Superior temporal gyrus (tissue), 1 donor: ENCODE measurements at regions not wholly inside any gene's neighbourhood (a gene's known extent, or its start where the extent isn't known, plus 50 kb on each side); places are given as distances from the start of the nearest gene placed in this dataset.
"Not testable (repeated sequence)": the region's sequence is repeated elsewhere in the genome, so short reads cannot be mapped to it uniquely, and the experiment has no call there.

Source experiments
- DNase-seq: peaks from one replicate; pipeline ENCODE4 v3.0.0-alpha.2; 2016; ENCODE audit errors: extremely low spot score

DNA sequence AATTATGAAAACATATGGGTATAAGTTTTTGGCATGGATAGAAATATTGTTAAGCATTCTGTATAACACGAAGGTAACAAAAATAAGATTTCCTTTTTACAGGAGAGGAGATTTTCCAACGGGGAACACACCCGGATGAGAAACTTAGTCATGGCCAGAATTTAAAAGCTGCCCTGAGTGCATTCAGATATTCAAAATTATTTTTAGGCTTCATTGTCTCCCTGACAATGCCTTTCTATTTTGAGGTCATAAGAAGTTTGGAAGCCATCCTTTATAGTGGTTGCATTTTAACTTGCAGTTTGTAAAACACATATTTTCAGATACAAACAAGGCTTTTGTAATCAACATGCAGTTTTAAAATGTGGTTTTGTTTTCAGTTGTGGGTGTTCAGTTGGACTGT is 357.5 kb upstream of the FAM47C start:
- DNase-seq: no peak

DNA sequence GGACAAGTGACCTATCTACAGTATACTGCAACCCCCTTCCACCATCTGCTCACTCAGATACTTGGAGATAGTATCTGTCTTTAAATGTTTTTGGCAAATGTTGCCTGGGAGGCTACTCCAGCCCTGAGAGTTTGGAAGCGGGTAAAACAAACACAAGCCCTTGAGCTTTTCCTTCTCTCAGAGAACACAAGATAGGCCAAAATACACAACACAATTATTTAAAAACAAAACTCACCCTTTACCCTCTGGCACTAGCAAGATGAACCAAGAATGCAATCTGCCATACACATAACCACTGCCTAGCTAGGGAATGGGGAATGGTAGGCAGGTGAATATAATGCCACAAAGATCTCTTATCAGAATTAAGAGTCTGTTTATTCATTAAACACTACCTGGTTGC is 324.7 kb upstream of the FAM47C start:
- DNase-seq: no peak

DNA sequence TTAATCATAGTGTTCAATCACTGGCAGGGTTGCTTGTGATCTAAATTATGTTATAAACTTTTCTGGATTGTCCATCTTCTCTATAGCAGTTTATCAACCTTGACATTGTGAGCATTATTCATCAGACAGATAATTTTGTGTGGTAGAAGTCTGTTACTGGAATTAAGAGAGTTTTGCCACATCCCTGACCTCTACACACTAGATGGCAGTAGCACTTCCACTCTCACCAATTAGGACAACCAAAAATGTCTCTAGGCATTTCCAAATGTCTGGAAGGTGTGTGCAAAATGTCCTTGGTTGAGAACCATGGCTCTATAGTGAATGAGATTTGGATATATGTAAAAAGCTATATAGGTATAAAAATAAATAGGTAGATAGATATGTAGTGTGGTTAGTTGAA is 324.1 kb upstream of the FAM47C start:
- DNase-seq: no peak

DNA sequence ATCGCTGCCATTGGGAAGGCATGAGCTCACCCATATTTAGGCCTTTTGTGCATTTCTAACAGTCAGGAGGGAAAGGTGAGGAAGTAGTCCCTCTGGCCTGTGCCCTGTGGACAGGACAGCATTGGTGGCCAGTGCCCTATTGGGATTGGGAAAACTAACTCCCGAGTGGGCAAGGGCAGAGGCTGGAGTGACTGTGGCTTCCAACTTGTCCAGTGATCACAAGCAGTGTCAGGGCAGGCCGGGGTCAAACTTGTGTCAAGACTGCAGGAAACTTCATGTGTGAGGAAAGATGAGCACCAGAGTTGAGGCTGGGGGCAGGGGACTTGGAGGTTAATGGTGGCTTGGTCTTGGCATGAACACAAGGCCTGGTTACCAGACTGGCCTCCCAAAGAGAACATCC is 286.2 kb upstream of the FAM47C start:
- no peak for DNase-seq

DNA sequence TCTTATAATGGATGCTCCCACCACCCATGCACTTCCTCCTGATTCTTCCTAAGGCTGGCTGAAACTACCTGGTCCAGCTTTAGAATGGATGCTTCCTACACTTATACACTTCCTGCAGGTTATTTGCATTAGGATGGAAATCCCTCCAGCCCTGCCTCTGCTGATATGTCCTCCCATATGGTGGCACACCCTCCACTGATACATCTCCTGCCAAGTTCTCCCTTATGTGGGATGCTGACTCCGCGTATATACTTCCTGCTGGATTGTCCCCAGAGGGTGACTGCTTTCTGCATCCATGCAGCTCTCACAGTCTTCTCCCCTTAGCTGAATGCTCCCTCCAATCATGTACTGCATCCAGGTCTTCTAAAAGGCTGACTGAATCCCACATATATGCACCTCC is 254.6 kb upstream of the FAM47C start:
- DNase-seq: peak; percentile 7

DNA sequence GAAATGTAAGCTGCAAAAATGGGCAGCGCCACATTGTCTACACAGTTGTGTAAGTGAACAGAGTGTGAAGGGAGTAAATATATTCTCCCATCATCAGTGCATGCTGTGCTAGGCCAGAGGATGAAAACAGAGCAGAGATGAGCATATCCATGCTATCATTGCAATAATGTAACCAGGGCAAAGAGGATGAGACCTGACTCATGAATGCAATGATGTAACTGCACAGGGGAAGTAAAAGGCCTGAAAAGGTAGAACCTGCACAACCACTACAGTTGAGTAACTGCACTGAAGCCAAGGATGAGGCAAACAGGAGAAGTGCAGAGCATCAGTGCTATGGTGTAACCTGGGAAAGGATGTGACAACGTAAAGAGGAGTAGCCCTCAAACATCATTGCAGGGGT is 220.4 kb upstream of the FAM47C start:
- no peak for DNase-seq

DNA sequence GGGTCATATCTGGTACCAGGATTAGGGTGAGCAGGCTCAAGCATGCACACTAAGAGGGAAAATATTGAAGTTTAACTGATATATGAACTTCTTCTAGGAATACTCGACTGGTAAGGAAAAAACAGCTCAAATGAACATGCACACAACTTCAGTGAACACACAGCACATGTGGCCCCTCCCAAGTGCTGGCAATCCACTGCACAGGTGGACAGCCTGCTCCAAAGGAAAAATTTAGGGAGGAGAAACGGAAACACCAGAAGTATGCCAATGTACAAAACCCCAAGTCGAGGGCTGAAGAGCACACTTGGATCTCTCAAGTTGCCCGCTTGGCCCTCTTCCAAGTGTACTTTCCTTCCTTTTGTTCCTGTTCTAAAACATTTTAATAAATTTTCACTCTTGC is 205.0 kb upstream of the FAM47C start:
- DNase-seq: no peak

DNA sequence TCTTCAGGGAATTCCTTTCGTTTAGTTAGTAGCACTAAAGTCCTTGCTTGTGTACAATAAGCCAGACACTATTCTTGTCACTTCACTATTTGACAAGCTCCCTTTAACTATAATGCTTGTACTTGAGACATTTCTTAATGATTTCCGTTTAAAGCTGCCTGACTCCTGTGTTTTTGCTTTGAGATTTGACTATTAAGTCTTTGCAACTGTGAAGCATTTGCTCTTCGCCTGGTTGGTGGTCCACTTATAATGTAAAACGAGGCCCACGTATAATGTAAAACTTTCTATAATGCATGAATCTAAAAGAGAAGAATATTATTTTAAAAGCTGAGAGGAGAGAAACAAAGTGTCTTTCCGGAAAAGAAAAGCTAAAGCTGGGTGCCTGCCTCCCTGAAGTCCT is 204.1 kb upstream of the FAM47C start:
- DNase-seq: no peak

DNA sequence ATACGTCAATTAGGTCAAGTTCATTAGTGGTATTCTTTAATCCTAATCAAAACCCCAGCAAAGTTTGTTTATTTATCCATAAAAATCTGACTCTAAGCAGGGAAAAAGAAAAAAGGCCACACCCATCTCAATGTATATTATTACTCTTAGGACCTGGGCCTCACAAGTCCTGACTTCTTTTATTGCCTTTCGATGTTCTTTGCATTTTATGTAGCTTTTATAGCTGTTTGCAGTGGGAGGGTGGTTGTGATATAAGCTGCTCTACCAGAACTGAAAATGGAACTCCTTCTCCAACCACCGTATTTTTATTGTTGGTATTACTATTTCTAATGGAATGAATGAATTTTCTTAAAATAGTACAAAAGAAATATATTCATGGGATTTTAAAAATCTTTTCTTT is 163.3 kb upstream of the FAM47C start:
- no peak for DNase-seq

DNA sequence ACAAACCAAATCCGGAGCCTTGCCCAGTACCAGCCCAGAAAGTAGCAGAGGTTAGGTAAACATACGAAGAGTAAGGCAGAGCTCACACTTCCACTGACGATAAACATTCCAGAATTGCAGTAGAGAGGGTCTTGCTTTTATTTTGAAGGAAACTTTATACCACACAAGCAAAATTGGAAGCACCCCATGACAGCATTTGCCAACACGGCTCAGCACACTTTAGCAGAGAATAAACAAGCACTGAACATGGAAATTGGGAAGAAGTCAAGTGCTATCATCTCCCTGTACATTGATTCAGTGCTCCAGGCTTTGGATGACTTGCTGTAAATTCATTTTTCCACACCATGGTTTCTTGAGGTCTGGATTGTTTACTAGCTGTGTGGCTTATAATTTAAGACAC is 160.7 kb upstream of the FAM47C start:
- DNase-seq: no peak

DNA sequence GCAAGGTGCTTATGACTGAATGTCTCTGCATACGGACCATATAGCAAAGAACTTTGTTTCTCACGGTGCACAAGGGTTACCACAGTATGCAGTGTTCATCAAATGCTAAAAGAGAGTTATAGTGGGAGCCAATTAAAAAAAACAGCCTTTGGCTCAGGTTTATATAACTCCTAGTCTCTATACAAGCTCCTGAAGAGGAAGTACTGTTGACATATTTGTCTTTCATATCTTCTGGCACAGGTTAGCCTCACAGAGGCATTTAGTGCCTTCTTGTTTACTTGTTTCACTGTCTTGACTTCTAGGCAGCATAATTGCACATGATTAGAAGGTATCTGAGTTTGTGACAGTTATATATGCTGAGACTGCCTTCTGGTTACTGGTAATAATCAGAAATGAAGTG is 158.8 kb upstream of the FAM47C start:
- DNase-seq: no peak

DNA sequence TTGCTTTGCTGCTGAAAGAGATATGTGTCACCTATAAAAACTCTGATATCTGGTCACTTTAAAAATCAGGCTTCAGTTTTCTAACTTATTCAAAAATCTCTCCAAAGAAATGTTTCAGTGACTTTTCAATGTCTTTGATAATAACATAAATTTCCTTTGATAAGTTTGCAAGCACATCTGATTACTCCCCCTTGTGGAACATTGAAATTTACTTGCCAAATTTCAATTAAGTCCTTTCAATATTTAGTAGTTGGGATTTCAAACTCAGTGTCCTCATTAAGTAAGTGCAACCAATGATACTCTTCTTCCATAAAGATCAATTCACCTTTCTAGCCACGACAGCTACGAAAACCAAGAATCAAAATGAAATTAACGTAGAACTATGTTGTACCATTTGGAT is 151.3 kb upstream of the FAM47C start:
- DNase-seq: no peak

DNA sequence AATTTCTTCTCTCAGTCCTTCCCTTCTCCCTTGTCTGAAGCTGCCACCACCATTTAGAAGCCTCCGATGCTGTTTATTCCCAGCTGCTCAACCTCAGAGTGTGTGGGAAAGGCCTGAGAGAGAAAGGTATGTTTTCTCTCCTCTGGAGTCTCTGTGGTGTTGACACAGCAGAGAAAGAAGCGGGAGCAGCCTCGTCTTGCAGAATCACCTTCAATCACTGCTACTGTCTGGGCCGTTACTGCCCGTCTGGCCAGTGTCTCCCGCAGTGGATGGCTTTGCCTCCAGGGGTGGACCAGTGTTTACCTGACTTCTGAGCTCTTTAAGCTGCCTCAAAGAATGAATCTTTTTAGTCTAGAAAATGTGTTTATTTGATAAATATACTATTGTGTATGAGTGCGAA is 148.9 kb upstream of the FAM47C start:
- no peak for DNase-seq

DNA sequence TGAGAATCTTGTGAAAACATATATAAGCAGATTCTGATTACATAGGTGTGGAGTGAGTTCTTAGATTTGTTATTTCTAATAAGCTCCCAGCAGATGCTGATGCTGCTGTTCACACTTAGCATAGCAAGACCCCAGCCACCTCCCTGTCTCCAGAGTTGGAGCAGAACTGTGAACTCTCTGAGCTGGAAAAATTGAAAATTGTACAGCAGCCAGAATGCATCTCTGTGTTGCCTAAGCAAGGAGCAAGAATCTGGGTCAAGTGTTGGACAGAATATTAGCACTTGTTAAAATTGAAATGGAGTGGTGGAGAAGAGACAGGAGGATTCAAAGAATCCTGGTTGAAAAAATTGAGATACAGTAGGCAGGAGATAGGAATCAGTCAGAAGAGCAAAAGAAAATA is 146.6 kb upstream of the FAM47C start:
- no peak for DNase-seq

DNA sequence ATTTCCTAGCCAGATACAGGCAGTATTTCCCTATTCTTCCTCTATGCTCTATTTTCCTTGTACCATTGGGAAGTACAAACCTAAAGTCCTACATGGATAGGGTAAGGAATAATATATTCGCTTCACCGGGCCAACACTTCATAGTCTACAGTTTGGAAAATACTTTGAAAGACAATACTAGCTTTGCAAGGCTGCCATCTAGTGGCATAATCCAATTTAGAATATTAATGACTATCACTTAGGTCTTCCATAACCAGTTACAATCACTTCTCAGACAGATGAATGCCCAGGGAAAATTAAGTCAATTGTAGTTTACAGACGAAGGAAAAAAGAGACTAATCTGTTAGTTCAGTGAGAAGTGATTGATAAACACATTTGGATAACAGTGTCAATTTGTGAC is 141.0 kb upstream of the FAM47C start:
- DNase-seq: peak; percentile 80

DNA sequence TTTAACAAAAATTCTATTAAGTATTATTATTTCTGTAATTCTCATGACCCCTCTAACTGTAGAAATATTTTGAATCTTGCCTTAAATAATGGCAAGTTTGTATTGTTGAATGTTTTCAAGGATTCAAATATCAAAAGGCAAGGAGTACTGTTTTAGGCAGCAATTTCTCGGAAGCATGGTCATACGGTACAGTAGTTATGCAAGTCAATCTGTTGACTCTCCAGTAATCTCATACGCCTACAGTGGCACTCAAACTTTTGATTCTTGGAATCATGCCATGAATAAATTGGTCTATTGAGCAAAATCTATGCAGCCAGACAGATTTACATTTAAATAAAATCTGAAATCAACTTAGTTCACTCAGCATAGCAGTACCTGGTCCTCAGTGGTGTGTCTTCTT is 139.6 kb upstream of the FAM47C start:
- DNase-seq: no peak

DNA sequence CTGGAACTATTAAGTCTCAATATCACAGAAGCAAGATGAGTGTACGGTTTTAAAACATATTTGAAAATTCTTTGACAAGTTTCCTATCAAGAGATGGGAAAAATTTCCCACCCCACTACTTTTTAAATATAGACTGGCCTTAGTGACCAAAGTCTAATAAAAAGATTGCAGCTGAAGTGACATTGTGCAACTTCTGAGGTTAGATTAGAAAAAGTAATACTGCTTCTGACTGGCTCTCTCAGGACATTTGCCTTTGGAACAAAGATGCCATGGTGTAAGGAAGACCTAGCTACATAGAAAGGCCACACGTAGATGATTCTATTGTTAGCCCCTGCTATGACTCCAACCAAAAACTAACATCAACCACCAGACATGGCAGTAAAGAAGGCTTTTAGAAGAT is 138.7 kb upstream of the FAM47C start:
- no peak for DNase-seq

DNA sequence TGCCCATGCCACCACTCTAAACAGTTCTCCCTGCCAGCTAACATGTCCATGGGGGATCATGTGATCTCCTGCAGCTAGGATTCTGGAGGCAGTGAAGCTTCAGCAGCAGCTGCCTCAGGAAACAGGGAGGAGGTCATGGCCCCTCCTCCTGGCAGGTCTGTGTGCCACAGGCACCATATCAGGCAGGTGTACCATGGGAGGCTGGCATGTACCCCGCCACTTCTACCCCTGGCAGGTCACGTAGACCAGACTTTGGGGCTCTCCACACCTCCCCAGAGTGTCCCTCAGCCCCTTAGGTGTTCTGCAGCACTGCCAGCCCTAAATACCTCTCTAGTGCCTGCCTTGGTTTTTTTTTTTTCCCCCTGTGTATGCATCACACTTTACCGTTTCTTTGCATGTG is 110.5 kb upstream of the FAM47C start:
- DNase-seq: no peak

DNA sequence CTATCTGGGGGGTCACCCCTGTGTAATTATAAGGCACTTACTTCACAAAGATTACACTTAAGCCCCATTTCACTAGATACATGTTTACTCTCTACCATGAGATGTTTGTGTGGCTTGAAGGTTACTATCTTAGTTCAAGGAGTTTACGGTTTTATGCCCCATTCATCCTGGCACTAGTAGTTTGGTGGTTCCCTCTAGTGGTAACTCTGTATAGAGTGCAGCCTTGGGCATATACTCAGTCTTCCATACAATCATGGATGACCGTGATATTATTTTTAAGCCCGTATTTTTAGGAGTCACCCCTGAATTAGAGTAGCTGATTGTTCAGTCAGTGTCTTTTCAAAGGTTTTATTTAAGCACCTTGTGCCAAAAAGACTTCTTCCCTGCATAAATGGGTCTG is 109.9 kb upstream of the FAM47C start:
- DNase-seq: no peak

DNA sequence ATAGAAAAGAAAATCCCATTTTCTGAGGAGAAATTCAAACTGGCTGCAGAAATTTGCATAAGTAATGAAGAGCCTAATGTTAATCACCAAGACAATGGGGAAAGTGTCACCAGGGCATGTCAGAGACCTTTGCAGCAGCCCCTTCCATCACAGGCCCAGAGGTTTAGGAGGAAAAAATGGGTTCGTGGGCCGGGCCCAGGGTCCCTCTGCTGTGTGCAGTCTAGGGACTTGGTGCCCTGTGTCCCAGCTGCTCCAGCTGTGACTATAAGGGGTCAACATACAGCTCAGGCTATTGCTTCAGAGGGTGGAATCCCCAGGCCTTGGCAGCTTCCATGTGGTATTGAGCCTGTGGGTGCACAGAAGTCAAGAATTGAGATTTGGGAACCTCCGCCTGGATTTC is 103.6 kb upstream of the FAM47C start:
- DNase-seq: not testable (repeated sequence)

DNA sequence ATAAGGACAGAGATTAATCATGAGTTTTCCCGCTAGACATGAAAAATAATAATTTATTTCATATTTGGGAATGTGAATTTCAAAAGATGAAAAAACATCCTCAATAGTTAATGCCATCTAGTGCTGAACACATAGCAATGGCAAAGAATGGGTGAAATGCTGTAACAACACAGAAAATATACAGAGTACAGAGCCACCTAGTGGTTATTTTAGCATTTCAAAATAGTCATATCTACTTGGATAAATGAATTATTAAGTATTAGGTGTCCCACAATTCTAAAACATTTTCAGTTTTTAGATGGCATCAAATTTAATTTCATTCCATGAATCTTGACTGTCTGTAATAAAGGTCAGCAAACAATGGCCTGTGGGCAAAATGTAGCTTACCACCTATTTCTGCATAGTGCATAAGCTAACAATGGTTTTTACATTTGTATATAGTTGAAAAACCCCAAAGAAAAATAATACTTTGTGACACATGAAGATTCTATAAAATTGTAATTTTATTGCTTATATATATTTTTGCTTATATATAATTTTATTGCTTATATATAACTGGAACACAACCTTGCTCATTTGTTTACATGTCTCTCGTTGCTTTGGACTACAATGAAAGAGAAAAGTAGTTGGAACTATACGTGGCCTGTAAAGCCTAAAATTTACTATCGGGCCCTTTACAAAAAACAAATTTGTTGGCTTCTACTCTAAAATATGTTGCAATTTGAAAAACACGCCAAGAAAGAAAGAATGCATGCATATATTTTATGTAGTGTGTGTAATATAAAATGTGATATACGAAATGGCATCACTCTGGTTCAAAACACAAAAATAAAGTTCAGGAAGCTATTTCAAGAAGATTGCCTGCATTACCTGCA is 99.1 kb upstream of the FAM47C start:
- DNase-seq: peak; percentile 63

DNA sequence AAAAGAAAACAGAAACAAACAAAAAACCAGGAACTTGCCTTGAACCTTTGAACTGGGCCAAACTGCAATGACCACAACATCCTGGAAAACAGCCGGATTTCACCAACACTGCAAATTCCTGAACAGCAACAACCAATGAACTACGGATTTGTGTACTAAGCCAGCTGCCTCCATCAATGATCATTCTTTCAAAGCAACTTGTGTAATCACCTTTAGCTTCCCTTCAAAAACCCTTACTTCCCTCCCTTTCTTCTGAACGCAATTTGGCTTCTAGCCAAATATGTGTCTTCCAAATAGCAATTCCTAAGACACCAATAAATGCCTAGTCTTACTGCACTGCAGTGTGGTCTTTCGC is 98.5 kb upstream of the FAM47C start:
- no peak for DNase-seq

DNA sequence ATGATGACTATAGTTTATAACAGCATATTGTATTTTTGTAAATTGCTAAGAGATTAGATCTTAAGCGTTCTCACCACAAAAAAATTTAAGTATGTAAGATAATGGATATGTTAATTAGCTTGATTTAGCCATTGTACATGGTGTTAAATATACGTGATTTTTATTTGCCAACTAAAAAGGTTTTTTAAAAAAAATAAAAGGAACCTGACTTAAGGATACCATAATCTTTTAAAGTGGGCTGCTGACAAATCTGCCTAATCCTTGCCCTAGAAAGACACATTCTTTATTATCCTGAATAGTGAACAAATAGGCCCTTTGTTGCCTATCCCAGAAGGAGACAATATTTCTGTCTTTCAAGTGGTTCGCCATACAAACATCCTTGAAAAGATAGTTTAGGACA is 94.6 kb upstream of the FAM47C start:
- DNase-seq: no peak

DNA sequence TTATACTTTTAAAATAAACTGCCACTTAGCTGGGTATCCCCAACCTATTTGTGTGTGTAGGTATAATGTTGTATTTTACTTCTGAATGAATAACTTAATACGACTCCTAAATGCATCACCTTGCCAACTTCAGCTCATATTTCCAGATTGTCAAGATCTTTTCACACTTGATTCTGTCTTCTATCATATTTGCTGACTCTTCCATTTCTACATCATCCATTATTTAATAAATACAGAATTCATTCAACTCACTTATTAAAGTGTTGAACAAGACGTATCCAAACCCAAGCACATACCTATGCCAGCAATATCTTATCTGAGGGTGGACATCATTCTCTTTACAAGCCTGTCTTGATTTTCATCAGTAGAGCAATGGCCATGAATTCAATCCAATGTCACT is 91.2 kb upstream of the FAM47C start:
- DNase-seq: no peak
